PC-3 (cell line): ENCODE measurements at regions not wholly inside any gene's neighbourhood (a gene's known extent, or its start where the extent isn't known, plus 50 kb on each side); places are given as distances from the start of the nearest gene placed in this dataset.

Source experiments
- ATAC-seq: fragments of 200-7000 bp; cut with Tn5 transposase; 2 replicates; pipeline ENCODE4 v1.9.1; 2020; ENCODE audit warnings: mild to moderate bottlenecking, moderate library complexity
- BruUV-seq: library from RNA; stranded (reverse); fragments of 400-500 nt; replicated peaks from 2 replicates; lab custom pipeline; 2021; lab: Mats Ljungman, UMichigan
- CTCF ChIA-PET: fragments of 300-600 bp; sonication (Branson Sonifier 250); formaldehyde crosslinking; loops from one replicate; lab custom pipeline; 2022; ENCODE audit warnings: antibody characterized with exemption; lab: Charles Lee
- POLR2A ChIA-PET: fragments of 300-600 bp; sonication (Branson Sonifier 250); formaldehyde crosslinking; loops from one replicate; lab custom pipeline; 2022; ENCODE audit warnings: antibody characterized with exemption; ENCODE audit not compliant: unreplicated experiment; lab: Charles Lee
- DNase-seq: peaks from one replicate; pipeline ENCODE4 v3.0.0-alpha.2; 2015
- H2AFZ ChIP-seq: fragments of 300-600 bp; sonication (generic); 2 replicates; pipeline ENCODE4 v1.6.0; 2016; ENCODE audit warnings: antibody characterized with exemption, low read length
- H3F3A ChIP-seq: fragments of 300-600 bp; sonication (generic); one replicate; pipeline ENCODE4 v1.6.0; 2017; ENCODE audit warnings: antibody characterized with exemption, low read length, control low read depth, mild to moderate bottlenecking; ENCODE audit not compliant: unreplicated experiment
- H3K27ac ChIP-seq: fragments of 300-600 bp; sonication (generic); 2 replicates; pipeline ENCODE4 v1.5.1; 2016; ENCODE audit warnings: mild to moderate bottlenecking, low read length
- H3K27me3 ChIP-seq: fragments of 300-600 bp; sonication (generic); 2 replicates; pipeline ENCODE4 v1.6.1; 2016; ENCODE audit warnings: low read length, mixed read lengths
- H3K36me3 ChIP-seq: fragments of 300-600 bp; sonication (generic); 2 replicates; pipeline ENCODE4 v1.6.1; 2016; ENCODE audit warnings: low read depth, mixed run types, low read length, mixed read lengths
- H3K4me1 ChIP-seq: fragments of 300-600 bp; sonication (generic); 2 replicates; pipeline ENCODE4 v1.5.1; 2016; ENCODE audit warnings: low read length; ENCODE audit not compliant: insufficient read depth
- H3K4me2 ChIP-seq: fragments of 300-600 bp; sonication (generic); 2 replicates; pipeline ENCODE4 v1.6.0; 2016; ENCODE audit warnings: low read length
- H3K4me3 ChIP-seq: fragments of 300-600 bp; sonication (generic); 2 replicates; pipeline ENCODE4 v1.5.1; 2016; ENCODE audit warnings: mild to moderate bottlenecking, low read length, mixed read lengths
- H3K79me2 ChIP-seq: fragments of 300-600 bp; sonication (generic); 2 replicates; pipeline ENCODE4 v1.6.1; 2017; ENCODE audit warnings: low read length, mixed read lengths
- H3K9ac ChIP-seq: fragments of 300-600 bp; sonication (generic); 2 replicates; pipeline ENCODE4 v1.6.0; 2016; ENCODE audit warnings: mild to moderate bottlenecking, low read length
- H3K9me2 ChIP-seq: fragments of 300-600 bp; sonication (generic); replicated peaks from 2 replicates; pipeline ENCODE4 v1.6.1; 2016; ENCODE audit warnings: mixed run types, low read length, mixed read lengths
- H3K9me3 ChIP-seq: fragments of 300-600 bp; sonication (generic); 2 replicates; pipeline ENCODE4 v1.6.1; 2016; ENCODE audit warnings: low read length, mixed read lengths
- H4K20me1 ChIP-seq: fragments of 300-600 bp; sonication (generic); 2 replicates; pipeline ENCODE4 v1.6.1; 2016; ENCODE audit warnings: low read length, mixed read lengths
- CTCF ChIP-seq: fragments of 300-600 bp; sonication (generic); conservative IDR thresholded peaks from 2 replicates; pipeline ENCODE4 v1.5.1; 2017; ENCODE audit warnings: antibody characterized with exemption, low read depth, mild to moderate bottlenecking, low read length
- EZH2 ChIP-seq: fragments of 300-600 bp; sonication (generic); IDR thresholded peaks from one replicate; pipeline ENCODE4 v1.6.1; 2017; ENCODE audit warnings: antibody characterized with exemption, mild to moderate bottlenecking, low read length; ENCODE audit not compliant: unreplicated experiment
- EZH2phosphoT487 ChIP-seq: fragments of 300-600 bp; sonication (generic); IDR thresholded peaks from 2 replicates; pipeline ENCODE4 v1.6.1; 2018; ENCODE audit warnings: mild to moderate bottlenecking, antibody characterized with exemption, low read length, borderline replicate concordance
- intact Hi-C: fragments of 100-400 bp; cut with micrococcal nuclease; formaldehyde crosslinking; loops from 2 replicates; pipeline ENCODE4 v1.9.0; 2023

GRCh38 chr4:166182145-166182544, 309.1 kb downstream of the TLL1 start:
- ATAC-seq (no peak), DNase-seq (no peak)
- H3K36me3 ChIP-seq: no peaks in the 10 kb centered on the region
- no peak overlapping the region for H3K4me3 ChIP-seq
- H3K27ac ChIP-seq: no peak overlapping the region
- H3K4me2 ChIP-seq: no peak overlapping the region
- POLR2A ChIA-PET: no interaction called here
- H3K9me3 ChIP-seq: no peaks in the 10 kb centered on the region
- H3K27me3 ChIP-seq: no peaks in the 10 kb centered on the region
- H3K9ac ChIP-seq: no peak overlapping the region
- H3K9me2 ChIP-seq: no peaks in the 10 kb centered on the region
- intact Hi-C loops: no loop called here
- no peaks in the 10 kb centered on the region for H3K79me2 ChIP-seq
- no peak for TF ChIP-seq CTCF
- TF ChIP-seq EZH2: no peak
- TF ChIP-seq EZH2phosphoT487: no peak
- no peaks in the 10 kb centered on the region for H3F3A ChIP-seq
- CTCF ChIA-PET: no interaction called here
- no peaks in the 10 kb centered on the region for H3K4me1 ChIP-seq
- BruUV-seq: no TSS peak
- H4K20me1 ChIP-seq: no peaks in the 10 kb centered on the region
- no peak overlapping the region for H2AFZ ChIP-seq

GRCh38 chr4:166195101-166195500, 322.1 kb downstream of the TLL1 start:
- H3K9ac ChIP-seq: no peak overlapping the region
- no peak for TF ChIP-seq EZH2
- no peak for TF ChIP-seq EZH2phosphoT487
- no peak for TF ChIP-seq CTCF
- H3K27me3 ChIP-seq: no peaks in the 10 kb centered on the region
- no peak overlapping the region for H2AFZ ChIP-seq
- H4K20me1 ChIP-seq: no peaks in the 10 kb centered on the region
- no peak for ATAC-seq
- H3K79me2 ChIP-seq: no peaks in the 10 kb centered on the region
- H3K4me2 ChIP-seq: no peak overlapping the region
- ChIA-PET POLR2A (no interaction called here), CTCF (no interaction called here)
- peaks cover 15% of the 10 kb centered on the region for H3K4me1 ChIP-seq
- peaks cover 6% of the 10 kb centered on the region for H3F3A ChIP-seq
- BruUV-seq: no TSS peak
- H3K9me2 ChIP-seq: no peaks in the 10 kb centered on the region
- no peaks in the 10 kb centered on the region for H3K36me3 ChIP-seq
- no peak overlapping the region for H3K4me3 ChIP-seq
- H3K27ac ChIP-seq: no peak overlapping the region
- intact Hi-C loops: no loop called here
- no peaks in the 10 kb centered on the region for H3K9me3 ChIP-seq
- no peak for DNase-seq

GRCh38 chr4:166197166-166197565, 324.1 kb downstream of the TLL1 start:
- no TSS peak for BruUV-seq
- Histone ChIP-seq H3K9me3 (no peaks in the 10 kb centered on the region), H3K27me3 (no peaks in the 10 kb centered on the region), H4K20me1 (no peaks in the 10 kb centered on the region), H3K9me2 (no peaks in the 10 kb centered on the region), H3K4me2 (peak overlapping the region; percentile 36; the same call in 1 of the 2 replicates), H3K27ac (peak overlapping the region; percentile 66), H3F3A (peaks cover 6% of the 10 kb centered on the region), H3K4me3 (no peak overlapping the region), H2AFZ (no peak overlapping the region), H3K36me3 (no peaks in the 10 kb centered on the region), H3K79me2 (no peaks in the 10 kb centered on the region), H3K9ac (no peak overlapping the region), H3K4me1 (peaks cover 15% of the 10 kb centered on the region)
- intact Hi-C loops: no loop called here
- ChIA-PET POLR2A (interaction anchor here (0.6 to 0.7 kb wide), 2 partner anchors 546 to 733 kb away, joined by 5 read pairs; no protein-coding TSS in a partner anchor), CTCF (interaction anchor here (0.5 to 0.7 kb wide), 2 partner anchors 29 to 476 kb away, joined by 3 to 6 read pairs; no protein-coding TSS in a partner anchor)
- no peak for TF ChIP-seq EZH2
- TF ChIP-seq EZH2phosphoT487: no peak
- TF ChIP-seq CTCF: no peak
- DNase-seq: peak; percentile 75
- peak; percentile 90 for ATAC-seq
